ENCODE measurements at regions not wholly inside any gene's neighbourhood (a gene's known extent, or its start where the extent isn't known, plus 50 kb on each side); places are given as distances from the start of the nearest gene placed in this dataset.

DNA sequence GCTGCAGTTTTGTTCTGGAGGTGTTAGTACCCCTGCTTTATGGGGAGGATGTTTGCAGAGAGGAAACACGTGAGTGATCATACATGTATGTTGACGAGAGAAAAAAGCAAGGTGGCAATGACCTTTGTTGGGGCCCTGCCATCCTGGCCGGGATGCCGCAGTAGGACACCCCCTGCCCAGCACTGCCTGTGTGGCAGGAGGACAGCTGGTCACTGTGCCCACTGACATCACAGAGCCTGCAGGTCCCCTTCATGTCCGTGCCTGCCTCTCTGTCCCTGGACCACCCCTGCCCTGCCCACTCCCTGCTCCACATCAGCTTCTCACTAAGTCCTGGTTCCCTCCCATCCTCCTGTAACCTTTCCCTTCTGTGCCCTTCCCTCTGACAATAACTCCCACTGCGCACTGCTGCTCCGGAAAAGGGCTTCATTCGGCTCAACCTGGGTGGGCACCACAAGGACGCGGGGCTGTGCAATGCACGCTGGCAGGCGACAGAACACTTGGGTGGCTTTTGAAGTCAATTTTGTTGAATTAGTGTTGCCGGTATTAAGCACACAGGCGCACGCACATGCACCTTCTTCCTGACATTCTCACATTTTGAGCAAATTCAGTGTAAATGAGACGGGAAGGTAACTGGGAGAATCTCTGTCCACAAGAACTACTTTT, 51.5 kb upstream of the TWIST2 start:
- DNase-seq: no peak

DNA sequence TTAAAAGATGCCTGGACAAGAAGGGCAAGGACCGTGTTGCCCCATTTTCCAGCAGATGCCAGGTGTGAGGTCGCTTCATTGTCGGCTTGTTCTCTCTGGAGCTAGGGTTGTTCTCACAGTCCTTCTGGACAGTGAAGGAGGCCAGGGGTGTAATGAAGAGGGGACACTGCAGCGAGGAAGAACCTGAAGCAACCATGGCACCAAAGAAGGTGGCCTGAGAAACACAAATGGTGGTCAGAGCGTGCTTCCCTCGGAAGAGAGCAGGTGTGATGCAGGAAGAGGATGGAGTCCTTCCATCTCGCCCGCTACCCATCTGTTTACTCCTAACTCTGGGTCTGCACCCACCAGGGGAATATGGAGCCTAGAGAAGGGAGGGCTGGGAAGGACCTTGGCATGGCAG, 50.3 kb upstream of the TWIST2 start:
- no peak for DNase-seq
